GM21529 (cell line): ENCODE measurements at regions not wholly inside any gene's neighbourhood (a gene's known extent, or its start where the extent isn't known, plus 50 kb on each side); places are given as distances from the start of the nearest gene placed in this dataset.
"Not testable (repeated sequence)": the region's sequence is repeated elsewhere in the genome, so short reads cannot be mapped to it uniquely, and the experiment has no call there.

Experiments used
- ATAC-seq: cut with Tn5 transposase; IDR thresholded peaks from one replicate; pipeline ENCODE4 v1.9.1; 2021; ENCODE audit not compliant: unreplicated experiment

GRCh38 chr1:242651817-242652216 lies 127.3 kb upstream of the PLD5 start:
- ATAC-seq, result no peak

GRCh38 chr1:242641461-242641860 lies 117.0 kb upstream of the PLD5 start:
- no peak for ATAC-seq

GRCh38 chr1:242639104-242639503 lies 114.6 kb upstream of the PLD5 start:
- ATAC-seq, result no peak

- no peak for ATAC-seq
Measured at GRCh38 chr1:242634732-242635131, 110.2 kb upstream of the PLD5 start.

GRCh38 chr1:242629396-242629795 lies 104.9 kb upstream of the PLD5 start:
- no peak for ATAC-seq

- no peak for ATAC-seq
Measured at GRCh38 chr1:242623756-242624155, 99.3 kb upstream of the PLD5 start.

GRCh38 chr1:242623119-242623518 lies 98.6 kb upstream of the PLD5 start:
- ATAC-seq, result no peak

GRCh38 chr1:242613266-242613815 lies 88.8 kb upstream of the PLD5 start:
- no peak for ATAC-seq

GRCh38 chr1:242610209-242610608 lies 85.7 kb upstream of the PLD5 start:
- no peak for ATAC-seq

GRCh38 chr1:242605521-242605920 lies 81.0 kb upstream of the PLD5 start:
- ATAC-seq, result no peak

- ATAC-seq, result no peak
Measured at GRCh38 chr1:242602001-242602400, 77.5 kb upstream of the PLD5 start.

GRCh38 chr1:242593756-242594155 lies 69.3 kb upstream of the PLD5 start:
- ATAC-seq, result not testable (repeated sequence)

- ATAC-seq, result no peak
Measured at GRCh38 chr1:242586360-242586680, 61.8 kb upstream of the PLD5 start.

GRCh38 chr1:242585616-242586359 lies 61.3 kb upstream of the PLD5 start:
- no peak for ATAC-seq

- no peak for ATAC-seq
Measured at GRCh38 chr1:242582669-242583068, 58.2 kb upstream of the PLD5 start.

- ATAC-seq, result no peak
Measured at GRCh38 chr1:242579528-242580235, 55.2 kb upstream of the PLD5 start.
